ENCODE measurements at regions not wholly inside any gene's neighbourhood (a gene's known extent, or its start where the extent isn't known, plus 50 kb on each side); places are given as distances from the start of the nearest gene placed in this dataset.

- no peak for TF ChIP-seq POLR2A (IDR thresholded peaks at IDR 0.05; ENCODE audit: borderline replicate concordance, extremely low read depth, insufficient read depth, insufficient read length)
- no peak for TF ChIP-seq JUND (IDR thresholded peaks at IDR 0.05)
- peak; percentile 46 to 60 (median 48); a peak in 5 of 6 replicates for TF ChIP-seq CTCF (IDR thresholded peaks at IDR 0.05 in 2 of 3, conservative IDR thresholded peaks at IDR 0.05 in 1 of 3; ENCODE audit: borderline replicate concordance in 1 of 3, insufficient read depth in 1 of 3, low read depth in 2 of 3, low read length in 2 of 3)
- TF ChIP-seq POLR2AphosphoS5 (IDR thresholded peaks at IDR 0.05; ENCODE audit: low read depth, low read length): no peak
- TF ChIP-seq CEBPB (IDR thresholded peaks at IDR 0.05; ENCODE audit: low read depth): no peak
Measured at GRCh38 chr9:108671176-108671575, 184.6 kb downstream of the ACTL7B start.

Measured in HCT116 (cell line).